VCaP (cell line): ENCODE measurements at regions not wholly inside any gene's neighbourhood (a gene's known extent, or its start where the extent isn't known, plus 50 kb on each side); places are given as distances from the start of the nearest gene placed in this dataset.

Source experiments
- H3K27ac ChIP-seq: fragments of 450-650 bp; 2 replicates; pipeline ENCODE4 v1.5.1; 2017
- CTCF ChIP-seq: fragments of 450-650 bp; conservative IDR thresholded peaks from 2 replicates; pipeline ENCODE4 v1.5.1; 2017; ENCODE audit warnings: mild to moderate bottlenecking, moderate library complexity

- H3K27ac ChIP-seq, result no peak overlapping the region
- TF ChIP-seq CTCF, result no peak
These were observed 133.5 kb upstream of the ZNF236 start for GRCh38 chr18:76688724-76689472.

GRCh38 chr18:76687304-76687962, 134.9 kb upstream of the ZNF236 start:
- no peak for TF ChIP-seq CTCF
- H3K27ac ChIP-seq, result no peak overlapping the region

GRCh38 chr18:76686737-76687231, 135.6 kb upstream of the ZNF236 start:
- H3K27ac ChIP-seq, result no peak overlapping the region
- TF ChIP-seq CTCF, result peak; percentile 81

GRCh38 chr18:76685860-76686259, 136.5 kb upstream of the ZNF236 start:
- no peak for TF ChIP-seq CTCF
- H3K27ac ChIP-seq, result no peak overlapping the region

- TF ChIP-seq CTCF, result no peak
- no peak overlapping the region for H3K27ac ChIP-seq
These were observed 137.0 kb upstream of the ZNF236 start for GRCh38 chr18:76685402-76685801.

- TF ChIP-seq CTCF, result no peak
- no peak overlapping the region for H3K27ac ChIP-seq
These were observed 138.1 kb upstream of the ZNF236 start for GRCh38 chr18:76684265-76684664.

- no peak overlapping the region for H3K27ac ChIP-seq
- TF ChIP-seq CTCF, result no peak
These were observed 142.4 kb upstream of the ZNF236 start for GRCh38 chr18:76679945-76680344.
